HG03520 (cell line): ENCODE measurements at regions not wholly inside any gene's neighbourhood (a gene's known extent, or its start where the extent isn't known, plus 50 kb on each side); places are given as distances from the start of the nearest gene placed in this dataset.

Experiments
- ATAC-seq: cut with Tn5 transposase; IDR thresholded peaks from one replicate; pipeline ENCODE4 v1.9.1; 2021; ENCODE audit warnings: mild to moderate bottlenecking, moderate library complexity; ENCODE audit not compliant: unreplicated experiment

DNA sequence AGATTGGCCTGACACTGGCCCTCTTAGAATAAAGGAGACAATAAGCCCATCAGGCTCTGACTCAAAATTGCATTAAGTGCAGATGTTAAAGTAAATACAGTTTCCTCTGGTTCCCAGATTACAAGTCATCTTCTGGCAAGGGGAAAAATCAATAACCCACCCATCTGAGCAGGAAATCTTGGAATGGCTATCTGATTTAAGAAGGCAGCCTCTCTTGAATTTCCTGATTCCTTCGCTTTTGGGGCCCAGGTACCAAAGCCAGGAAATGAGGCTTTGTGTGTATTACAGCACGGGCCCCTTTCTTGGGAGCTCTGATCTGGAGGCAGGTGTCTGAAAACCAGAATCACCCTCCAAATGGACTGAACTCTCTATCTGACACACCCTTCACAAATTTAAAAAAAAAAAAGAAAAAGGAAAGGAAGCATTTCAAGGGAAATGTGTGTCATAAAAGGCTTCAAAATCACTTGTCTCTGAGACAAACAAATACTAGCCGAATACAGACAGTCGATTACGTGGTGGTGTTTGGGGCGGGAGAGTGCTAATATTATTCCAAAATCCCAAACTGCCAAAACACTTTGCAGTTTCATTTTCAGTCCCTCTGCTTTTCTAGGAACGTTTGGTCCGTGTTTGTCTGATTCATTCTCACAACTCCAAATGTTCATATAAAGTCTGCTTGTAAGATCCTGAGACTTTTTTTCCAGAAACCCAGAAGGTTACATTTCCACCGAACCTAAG, 240.9 kb upstream of the CAMK1G start:
- ATAC-seq = no peak

DNA sequence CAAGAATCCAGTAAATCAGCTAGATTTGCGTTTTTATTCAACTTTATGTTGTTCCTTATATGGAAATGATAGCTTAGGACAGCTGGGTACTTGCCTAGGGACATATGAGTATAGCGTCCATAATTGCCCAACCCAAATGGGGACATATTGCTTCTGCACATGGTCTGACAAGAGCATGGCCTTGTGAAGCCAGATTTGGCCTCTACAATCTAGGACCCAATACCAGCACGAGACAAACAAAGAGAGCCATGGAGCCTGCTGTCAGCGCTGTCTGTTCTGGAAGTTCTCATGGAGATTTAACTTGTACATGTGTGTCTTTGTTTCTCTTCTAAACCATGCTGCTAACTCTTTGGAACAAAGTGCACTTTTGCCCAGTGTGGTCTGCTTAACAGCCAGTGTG, 240.0 kb upstream of the CAMK1G start:
- no peak for ATAC-seq

DNA sequence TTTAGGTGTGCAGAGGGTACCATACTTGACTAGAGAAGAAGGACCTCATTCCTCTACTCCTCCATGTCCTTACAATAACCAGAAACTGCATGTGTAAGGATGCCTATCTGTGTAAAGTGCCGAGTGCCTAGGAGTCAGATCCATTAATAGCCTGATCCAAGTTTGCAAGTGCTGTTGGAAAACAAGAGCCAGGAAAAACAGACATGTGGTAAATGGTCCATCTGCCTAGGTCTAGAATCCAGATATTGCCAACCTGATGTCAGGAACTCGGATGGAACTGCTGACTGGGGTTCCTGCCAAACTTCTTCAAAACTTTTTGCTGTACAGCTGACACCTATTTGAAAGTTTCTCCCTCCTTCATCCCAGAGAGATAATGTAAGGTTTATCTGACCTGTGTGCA, 239.4 kb upstream of the CAMK1G start:
- ATAC-seq = no peak

DNA sequence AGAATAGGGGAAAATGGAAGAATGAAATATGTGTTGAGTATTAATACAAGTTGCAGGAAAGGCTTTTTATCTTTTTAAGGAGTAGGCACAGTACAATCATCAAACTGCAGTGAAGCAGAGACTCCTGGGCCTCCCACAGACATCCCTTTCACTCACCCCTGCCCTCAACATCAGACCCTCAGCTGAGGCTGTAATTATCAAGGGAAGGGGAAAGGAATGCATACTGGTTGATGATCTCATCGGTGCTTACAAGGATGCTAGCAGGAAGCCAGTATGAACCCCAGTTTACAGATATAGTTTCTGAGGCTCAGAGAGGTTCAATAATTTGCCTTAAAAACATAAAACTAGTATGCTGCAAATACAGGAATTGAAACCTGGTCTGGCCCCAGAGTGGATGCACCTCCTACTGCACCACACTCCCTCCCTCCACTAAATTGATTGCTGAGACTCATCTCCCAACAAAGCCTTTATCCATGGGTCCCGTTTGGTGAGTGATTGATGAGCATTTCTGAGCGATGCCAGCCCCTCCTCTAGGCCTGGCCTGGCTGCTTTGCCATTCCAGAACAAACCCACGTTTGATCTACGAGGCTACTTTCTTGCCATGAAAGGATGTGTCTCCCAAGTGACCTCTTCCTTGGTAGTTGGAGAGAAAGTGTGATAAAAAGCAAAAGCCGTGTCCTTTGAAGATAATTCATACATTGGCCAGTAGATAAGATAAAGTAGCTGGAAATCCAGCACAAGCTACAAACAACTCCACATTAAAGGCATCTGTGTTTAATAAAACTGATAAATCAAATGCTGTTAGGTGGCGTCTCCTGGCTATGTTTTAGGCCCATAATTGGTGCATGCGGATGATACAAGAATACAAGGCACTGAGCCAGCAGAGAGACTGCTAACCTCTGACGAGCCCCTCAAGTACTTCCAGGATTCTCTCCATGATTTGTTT, 233.9 kb upstream of the CAMK1G start:
- ATAC-seq = no peak

DNA sequence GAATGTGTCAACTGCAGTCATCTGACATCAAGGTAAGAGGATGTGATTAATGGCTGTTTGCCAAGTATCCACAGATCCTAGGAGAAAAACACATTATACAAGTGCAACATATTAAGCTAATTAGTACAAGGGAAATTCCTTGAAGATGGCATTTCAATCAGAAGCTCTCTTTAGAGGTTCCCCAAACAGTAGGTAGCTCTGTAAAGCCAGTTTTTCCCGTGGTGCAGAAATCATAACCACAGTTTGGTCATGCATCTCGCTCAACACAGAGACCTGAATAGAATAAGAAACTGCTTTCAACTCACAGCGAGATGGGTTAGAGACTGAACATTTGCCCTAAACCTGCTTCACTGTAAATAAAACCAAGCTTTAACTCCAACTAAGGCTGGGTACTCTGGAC, 230.5 kb upstream of the CAMK1G start:
- no peak for ATAC-seq

DNA sequence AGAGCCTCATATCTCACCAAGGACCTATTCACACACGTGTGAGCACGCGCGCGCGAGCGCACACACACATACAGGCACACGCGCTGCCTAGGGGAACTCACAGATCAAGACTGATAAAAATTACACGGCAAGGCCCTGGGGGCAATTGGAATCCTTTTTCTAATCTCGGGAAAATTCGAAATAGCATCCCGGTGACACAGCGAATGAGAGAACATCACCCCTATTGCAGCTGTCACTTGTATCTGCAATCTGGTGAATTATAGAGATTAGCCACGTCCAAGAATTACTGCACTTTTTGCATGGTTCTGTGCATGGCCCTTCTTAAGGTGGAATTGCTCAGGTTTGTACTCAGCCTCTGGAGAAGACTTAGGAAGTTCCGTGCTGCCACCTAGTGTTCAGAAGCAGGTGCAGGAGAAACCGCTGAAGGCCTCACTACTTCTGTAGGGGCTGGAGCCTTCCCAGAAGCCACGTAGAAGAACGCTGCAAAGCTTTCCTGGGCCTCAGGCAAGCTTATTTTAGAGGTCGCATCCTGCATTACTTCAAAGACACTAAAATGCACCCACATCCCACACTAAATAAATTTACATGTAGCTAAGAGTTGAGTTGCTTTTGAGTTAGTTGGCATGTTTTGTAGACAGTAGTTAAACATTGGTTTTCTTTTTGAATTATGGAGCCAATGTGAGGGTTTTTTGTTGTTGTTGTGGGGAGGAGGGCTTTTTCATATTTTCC, 229.2 kb upstream of the CAMK1G start:
- peak; percentile 73 for ATAC-seq

DNA sequence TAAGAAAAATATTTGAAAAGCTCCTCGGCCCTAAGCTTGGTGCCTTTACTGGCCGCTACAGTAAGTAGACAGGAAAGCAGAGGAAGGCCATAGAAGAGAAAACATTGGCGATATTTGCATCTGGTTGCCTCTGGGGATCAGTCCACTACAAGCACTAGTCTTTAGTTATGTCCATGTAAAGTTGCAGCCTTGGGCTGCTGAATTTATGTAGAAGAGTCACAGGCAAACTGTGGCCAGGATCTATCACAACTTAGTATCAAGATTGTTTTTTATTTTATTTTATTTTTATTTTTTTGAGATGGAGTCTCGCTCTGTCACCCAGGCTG, 228.7 kb upstream of the CAMK1G start:
- ATAC-seq = no peak

DNA sequence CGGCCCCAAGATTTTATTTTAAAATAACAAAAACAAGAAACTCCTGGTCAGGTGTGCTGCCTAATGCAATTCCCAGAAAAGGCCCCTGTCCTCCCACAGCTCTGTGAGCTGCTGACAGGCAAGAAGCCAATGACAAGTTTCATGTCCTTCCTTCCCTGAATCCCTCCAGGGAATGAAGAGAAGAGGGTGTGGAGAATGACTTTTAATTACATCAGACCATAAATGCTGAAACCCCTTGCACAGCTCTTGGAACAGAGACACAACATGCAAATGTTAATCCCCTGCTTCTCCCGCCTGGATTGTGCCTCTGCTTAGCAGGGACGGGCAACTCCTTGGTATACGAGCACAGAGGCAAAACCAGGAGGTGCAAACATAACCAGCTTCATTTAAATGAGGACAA, 228.1 kb upstream of the CAMK1G start:
- ATAC-seq = no peak

DNA sequence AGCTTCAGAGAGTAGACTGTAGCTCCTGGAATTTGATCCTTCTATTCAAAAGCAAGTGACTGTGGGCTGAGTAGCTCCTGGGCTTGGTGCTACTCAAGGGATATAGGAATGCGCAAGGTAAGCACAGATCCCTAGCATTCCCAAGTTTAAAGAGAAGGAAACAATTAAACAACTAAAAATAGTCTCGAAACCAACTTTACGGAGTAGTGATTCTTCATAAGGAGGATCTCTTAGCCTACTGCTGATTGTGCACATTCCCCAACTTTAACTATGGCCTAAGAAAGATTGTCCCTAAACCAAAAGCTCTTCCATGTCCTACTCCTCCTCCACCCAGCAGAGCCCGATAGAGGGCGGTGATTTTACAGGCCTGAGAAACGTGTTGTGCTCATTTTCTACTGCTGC, 226.5 kb upstream of the CAMK1G start:
- ATAC-seq = no peak

DNA sequence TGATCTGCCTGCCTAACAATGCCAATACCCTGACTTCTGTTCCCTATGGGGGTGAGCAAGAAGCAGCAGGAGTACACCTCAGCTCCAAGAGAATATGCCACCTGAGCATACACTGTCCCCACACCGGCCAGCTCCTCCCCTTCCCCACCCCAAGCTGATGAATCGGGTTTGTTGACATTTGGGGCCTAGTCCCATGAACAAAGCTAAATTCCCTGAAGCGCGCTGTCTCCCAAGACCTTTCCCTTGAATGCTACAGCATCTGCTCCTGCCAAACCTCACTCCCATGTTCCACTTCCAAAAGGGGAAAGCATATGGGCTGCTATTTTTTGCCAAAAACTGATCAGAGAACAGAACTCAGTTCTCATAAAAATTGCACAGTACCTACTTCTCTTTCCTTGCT, 220.4 kb upstream of the CAMK1G start:
- ATAC-seq = no peak

DNA sequence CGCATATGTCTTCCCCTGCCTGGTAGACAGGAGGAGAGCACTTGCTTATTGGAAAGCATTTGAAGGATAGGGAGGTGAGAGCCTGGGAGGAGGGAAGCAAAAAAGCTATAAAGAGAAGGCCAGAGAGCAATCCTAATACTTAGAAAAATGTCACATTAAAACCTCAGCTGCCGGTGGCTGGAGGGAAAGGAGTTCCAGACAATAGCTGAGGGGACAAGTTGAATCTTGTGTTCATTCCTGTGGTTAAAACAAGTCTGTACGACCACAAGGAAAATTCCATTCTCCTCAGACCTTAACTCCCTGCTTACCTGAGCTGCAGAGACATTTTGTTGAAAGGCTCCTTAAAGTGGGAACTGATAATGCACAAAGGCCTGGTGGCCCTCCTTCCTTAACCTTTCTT, 218.8 kb upstream of the CAMK1G start:
- no peak for ATAC-seq

DNA sequence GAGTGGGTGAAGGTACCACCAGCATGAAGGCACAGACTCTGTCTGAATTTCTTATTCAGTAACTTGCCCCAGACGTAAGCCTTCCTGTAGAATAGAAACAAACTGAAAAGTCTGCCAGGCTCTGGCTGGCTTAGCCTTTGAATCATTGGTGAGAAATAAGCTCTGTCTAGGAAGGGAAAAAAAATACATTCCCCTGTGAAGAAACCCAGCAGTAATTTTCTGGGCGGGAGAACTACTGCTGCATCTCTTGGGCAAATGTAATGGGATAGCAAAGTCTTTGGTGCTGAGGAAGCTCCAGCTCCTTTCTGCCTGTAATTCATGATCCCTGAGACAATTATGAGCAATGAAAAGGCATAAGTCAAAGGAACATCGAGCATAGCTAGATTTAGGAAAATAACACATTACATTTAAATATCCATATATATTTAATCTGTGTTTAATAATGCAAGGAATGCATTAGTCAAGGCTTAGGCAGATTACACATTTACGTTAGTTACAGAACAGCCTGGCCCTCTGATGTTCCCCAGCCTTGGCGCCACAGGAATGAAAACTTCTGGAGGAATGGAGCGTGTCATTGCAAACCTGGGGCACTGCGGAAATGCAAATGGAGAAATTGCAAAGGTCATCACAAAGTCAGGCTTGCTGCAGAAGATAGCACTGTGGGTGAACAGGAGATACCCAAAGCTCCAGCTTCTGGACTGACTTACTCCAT, 216.3 kb upstream of the CAMK1G start:
- ATAC-seq = no peak

DNA sequence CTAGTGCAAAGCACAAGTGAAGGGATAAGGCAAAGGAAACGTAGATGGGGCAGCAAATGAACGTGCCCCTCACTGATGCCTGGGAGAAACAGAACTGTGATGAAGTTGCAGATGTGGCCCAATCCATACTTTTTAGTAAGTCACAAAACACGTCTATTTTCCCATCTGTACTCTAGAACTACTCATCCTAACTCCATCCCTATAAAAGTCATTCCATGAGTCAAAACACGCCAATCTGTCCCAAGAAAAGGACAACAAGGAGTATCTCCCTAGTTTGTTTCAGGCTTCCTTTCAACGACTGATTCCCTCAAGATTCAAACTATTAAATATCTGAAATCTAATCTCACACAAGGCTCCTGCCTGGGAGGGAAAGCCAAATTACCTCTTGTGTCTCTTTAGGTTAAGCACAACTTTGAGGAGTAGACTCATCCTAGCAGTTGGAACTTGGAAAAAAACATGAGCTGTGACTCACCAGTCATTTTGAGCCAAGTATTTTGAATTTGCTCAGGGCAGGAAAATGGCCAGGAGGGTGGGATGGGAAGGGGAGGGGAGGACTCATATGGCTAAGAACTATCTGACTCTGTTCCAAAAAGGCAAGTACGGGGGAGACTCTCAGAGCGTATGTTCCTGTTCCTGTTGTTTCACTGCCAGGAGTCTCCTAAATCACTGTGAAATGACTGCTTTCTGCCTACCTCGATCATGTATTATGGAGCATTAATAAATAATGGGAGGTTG, 214.5 kb upstream of the CAMK1G start:
- ATAC-seq = no peak

DNA sequence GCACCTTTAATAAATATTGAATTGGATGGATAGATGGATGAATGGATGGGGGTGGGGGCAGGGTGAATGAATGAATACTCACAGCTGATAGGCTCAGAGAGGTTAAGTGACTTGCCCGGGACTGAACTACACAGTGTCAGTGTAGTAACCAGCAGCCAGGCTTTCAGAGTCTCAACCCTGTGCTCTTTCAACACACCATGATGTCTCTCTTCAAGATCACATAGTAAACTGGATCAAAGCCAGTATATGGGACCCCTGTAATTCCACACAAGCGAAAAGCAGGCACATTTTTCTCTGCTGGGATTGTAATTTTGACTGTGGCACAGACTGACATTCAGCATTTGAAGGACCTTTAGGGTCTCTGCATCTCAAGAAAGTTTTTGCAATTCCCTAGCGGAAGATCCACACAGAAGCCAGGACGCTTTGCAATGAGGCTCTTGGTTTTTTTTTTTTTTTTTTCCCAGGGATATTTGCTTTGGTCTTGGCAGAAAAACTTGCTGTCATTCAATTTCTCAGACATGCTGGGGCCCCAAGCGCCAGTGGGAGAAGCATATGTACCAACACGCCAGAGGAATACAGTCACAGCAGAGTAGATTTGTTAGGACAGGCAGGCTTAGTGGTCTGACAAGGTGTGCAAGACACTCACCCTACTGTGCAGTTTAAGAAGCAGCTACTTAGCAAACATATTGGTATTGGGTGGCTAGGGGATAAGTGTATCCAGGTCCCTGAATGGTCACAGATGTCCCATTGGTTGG, 213.1 kb upstream of the CAMK1G start:
- no peak for ATAC-seq

DNA sequence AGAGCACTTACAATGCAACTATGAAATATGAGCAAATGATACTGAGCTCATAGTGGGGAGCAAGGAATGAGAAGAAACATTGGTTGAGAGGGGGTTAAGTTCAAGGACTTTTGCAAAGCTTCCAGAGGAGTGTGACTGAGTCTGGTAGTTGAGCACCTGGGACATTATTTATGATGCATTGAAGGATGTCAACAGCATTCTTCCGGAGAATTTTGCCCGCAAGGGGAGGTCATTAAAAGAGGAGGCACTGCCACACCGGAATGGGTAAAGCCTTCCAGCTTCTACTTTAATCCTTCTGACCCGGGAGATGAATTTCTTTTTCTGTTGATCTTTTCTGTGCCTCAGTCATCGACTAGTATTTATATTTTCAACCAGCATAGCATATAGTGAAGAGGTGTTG, 208.4 kb upstream of the CAMK1G start:
- ATAC-seq = no peak

DNA sequence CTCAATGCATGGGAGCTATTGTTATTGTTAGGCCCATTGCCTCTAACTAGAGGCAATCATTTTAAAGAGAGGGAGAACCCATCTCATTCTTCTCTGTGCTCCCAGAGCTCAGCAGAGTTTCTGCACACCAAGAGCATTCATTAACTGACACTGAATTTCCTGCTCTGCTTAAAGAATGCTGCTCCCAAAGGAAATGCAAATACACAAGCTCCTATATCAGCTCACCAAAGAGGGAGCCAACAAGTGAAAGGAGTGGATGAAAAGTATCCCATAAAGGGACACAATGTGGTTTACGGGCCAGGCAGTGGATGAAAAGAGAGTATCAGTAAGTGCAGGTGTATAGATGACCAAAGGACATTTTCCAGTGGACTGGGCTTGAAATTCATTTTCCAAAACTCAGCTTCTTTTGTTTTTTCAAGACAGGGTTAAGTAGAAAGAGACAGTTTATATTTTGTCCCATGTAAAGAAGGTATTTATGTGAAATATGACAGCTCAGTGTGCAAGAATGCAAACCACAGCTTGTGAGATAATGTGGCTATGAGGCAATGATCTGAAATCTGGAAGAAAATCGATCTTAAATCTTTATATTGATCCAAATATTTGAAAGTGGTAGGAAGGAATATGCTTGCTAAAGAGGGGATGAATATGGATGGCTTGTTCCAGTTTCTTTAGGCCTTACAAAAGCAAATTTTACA, 207.7 kb upstream of the CAMK1G start:
- ATAC-seq = no peak

DNA sequence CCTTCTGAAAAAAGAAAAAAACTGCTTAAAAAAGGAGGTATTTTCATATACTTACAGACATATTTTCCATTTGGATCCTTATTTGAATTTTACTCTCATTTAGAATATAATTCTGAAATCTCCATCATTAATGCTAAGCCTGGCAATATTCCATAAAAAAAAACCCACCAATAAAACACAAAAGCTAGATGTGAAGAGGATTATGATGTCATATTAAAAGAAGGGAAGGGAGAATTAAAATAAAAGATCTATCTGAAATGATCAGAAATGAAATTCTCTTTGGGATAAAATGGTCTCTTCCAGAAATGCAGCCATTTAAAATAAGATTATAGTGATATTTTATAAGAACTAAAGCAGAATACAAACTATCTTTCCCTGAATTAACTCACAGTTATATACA, 206.7 kb upstream of the CAMK1G start:
- ATAC-seq = no peak

DNA sequence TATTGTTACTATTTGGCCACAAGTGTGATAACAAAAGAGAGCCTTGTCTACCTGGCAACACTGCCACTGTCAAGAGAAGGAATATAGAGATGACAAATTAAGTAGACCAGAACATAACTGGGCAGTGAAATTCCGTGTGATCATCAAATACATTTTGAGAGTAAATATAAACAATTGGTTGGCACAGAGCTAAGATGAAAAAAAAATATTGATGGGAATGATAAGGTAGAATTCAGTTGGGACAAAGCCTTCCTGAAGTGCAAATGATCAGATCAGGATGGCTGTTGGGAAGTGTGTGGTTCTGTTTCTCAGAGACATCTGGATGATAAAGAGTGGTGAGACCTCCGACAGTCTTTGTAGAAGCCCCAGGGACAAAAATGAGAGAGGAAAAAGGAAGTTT, 205.5 kb upstream of the CAMK1G start:
- ATAC-seq = no peak

DNA sequence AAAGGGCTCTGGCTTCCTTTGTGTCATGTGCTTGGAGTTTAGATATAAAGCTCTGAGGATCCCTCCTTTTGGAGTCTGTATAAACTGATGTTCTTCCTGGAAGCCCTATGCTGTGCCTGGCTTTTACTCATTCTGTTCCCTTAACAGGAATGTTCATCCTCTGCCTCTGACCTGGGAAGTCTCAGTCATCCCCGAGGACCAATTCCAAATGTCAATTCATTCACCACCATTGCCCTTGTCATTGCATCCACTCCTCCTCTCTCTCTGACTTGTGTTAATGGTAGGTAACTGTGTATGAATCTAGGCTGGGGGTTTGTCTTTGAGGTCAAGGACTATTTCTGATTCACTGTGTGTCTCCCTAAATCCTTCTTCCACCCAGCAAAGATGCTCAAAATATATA, 204.2 kb upstream of the CAMK1G start:
- ATAC-seq = no peak
